MM.1S (cell line): ENCODE measurements at regions not wholly inside any gene's neighbourhood (a gene's known extent, or its start where the extent isn't known, plus 50 kb on each side); places are given as distances from the start of the nearest gene placed in this dataset.

ENCODE experiments used
- CTCF ChIP-seq: fragments of 300-600 bp; sonication (generic); IDR thresholded peaks from 2 replicates; pipeline ENCODE4 v1.5.1; 2016; ENCODE audit warnings: antibody characterized with exemption, low read length, mixed read lengths
- EZH2 ChIP-seq: fragments of 300-600 bp; sonication (generic); optimal IDR thresholded peaks from 2 replicates; pipeline ENCODE3; 2017; ENCODE audit warnings: low read depth, mild to moderate bottlenecking, antibody characterized with exemption, low read length, mixed read lengths
- EZH2phosphoT487 ChIP-seq: fragments of 300-600 bp; sonication (generic); IDR thresholded peaks from 2 replicates; pipeline ENCODE4 v1.6.1; 2018; ENCODE audit warnings: antibody characterized with exemption, low read length

DNA sequence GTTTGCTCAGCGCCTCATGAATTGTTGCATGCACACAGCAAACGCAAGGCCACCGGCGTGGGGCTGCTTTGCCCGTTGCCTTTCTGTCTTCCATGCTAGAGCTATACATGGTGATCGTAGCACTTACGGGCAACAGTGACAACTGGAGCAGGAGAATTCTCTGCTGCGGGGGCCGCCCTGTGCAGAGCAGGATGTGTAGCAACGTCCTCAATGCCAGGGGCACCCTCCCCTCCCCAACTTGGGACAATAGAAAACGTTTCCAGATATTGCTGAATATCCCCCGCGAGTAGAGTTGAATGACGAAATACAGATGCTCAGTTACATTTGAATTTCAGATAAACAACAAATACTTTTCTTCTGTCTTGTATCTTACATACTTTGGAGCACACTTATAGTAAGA lies 198.7 kb downstream of the TFAP2C start:
- TF ChIP-seq EZH2 (no peak), EZH2phosphoT487 (no peak), CTCF (no peak)
